Muscle of leg (tissue), 3 donors: ENCODE measurements at regions not wholly inside any gene's neighbourhood (a gene's known extent, or its start where the extent isn't known, plus 50 kb on each side); places are given as distances from the start of the nearest gene placed in this dataset.

Experiments used
- DNase-seq: peaks from one replicate; pipeline ENCODE4 v3.0.0; 2013
- H3K27ac ChIP-seq: one replicate; pipeline ENCODE4 v1.5.1; 2013; ENCODE audit warnings: mild to moderate bottlenecking, low read length, control low read depth
- H3K27me3 ChIP-seq: one replicate; pipeline ENCODE4 v1.6.1; 2013; ENCODE audit warnings: low read length; ENCODE audit not compliant: control insufficient read depth, insufficient read depth
- H3K36me3 ChIP-seq: one replicate; pipeline ENCODE4 v1.6.1; 2013; ENCODE audit warnings: low read length; ENCODE audit not compliant: control insufficient read depth, insufficient read depth
- H3K4me1 ChIP-seq: one replicate; pipeline ENCODE4 v1.6.1; 2013; ENCODE audit warnings: low read length; ENCODE audit not compliant: control insufficient read depth, insufficient read depth
- H3K4me3 ChIP-seq: one replicate; pipeline ENCODE4 v1.5.1; 2013; ENCODE audit warnings: low read length, control low read depth
- H3K9me3 ChIP-seq: replicated peaks from 2 replicates; pipeline ENCODE4 v1.6.1; 2013; ENCODE audit warnings: low read depth, low read length; ENCODE audit not compliant: control insufficient read depth
- WGBS: methylation state at CpG from one replicate; pipeline ENCODE4 v1.1.5; 2013; ENCODE audit warnings: missing lambda C conversion rate; ENCODE audit not compliant: insufficient coverage; 5-methylcytosine and 5-hydroxymethylcytosine counted together

DNA sequence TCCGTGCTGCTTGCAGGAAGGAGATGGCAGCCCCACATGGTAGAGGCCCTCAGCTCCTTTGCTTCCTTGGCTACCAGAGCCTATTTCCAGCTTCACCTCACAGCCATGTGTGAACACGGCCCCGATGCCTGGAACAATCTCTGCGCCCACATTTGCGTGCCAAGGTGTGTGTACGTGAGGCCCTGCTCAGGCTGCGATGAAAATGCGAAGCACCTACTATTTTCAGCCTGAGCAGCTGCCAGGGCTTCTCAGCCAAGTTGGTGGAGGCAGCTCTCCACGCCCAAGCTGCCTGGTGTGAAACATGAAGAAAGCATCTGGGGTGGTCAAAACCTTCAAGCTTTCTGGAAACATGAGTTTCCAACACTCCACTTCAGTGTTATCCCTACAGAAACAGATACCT is 177.8 kb upstream of the EGLN3 start:
- Histone ChIP-seq H3K27ac (peak overlapping the region; percentile 52), H3K9me3 (no peaks in the 10 kb centered on the region), H3K27me3 (no peaks in the 10 kb centered on the region), H3K4me3 (no peak overlapping the region), H3K4me1 (peaks cover 36% of the 10 kb centered on the region), H3K36me3 (no peaks in the 10 kb centered on the region)
- peak; percentile 45 for DNase-seq
- WGBS = 86% methylated on average over 8 of the region's 9 CpGs

- WGBS = no CpG with 5 or more reads among the region's 4 CpGs
- H3K9me3 ChIP-seq = no peaks in the 10 kb centered on the region
- no peaks in the 10 kb centered on the region for H3K27me3 ChIP-seq
- DNase-seq = no peak
- no peak overlapping the region for H3K27ac ChIP-seq
- H3K4me3 ChIP-seq = no peak overlapping the region
- no peaks in the 10 kb centered on the region for H3K36me3 ChIP-seq
- H3K4me1 ChIP-seq = peaks cover 36% of the 10 kb centered on the region
These were observed 175.7 kb upstream of the EGLN3 start for GRCh38 chr14:34126586-34126985.

- H3K4me3 ChIP-seq = no peak overlapping the region
- no peaks in the 10 kb centered on the region for H3K27me3 ChIP-seq
- no peak for DNase-seq
- H3K4me1 ChIP-seq = peaks cover 16% of the 10 kb centered on the region
- WGBS = 80% methylated on average over 2 of the region's 4 CpGs
- no peaks in the 10 kb centered on the region for H3K9me3 ChIP-seq
- H3K27ac ChIP-seq = no peak overlapping the region
- H3K36me3 ChIP-seq = no peaks in the 10 kb centered on the region
These were observed 173.7 kb upstream of the EGLN3 start for GRCh38 chr14:34124585-34124984.

GRCh38 chr14:34122650-34123049 is 171.8 kb upstream of the EGLN3 start:
- Histone ChIP-seq H3K27me3 (no peaks in the 10 kb centered on the region), H3K27ac (no peak overlapping the region), H3K4me1 (peaks cover 2% of the 10 kb centered on the region), H3K4me3 (no peak overlapping the region), H3K36me3 (no peaks in the 10 kb centered on the region), H3K9me3 (no peaks in the 10 kb centered on the region)
- no peak for DNase-seq
- WGBS = no CpG with 5 or more reads among the region's 1 CpG

DNA sequence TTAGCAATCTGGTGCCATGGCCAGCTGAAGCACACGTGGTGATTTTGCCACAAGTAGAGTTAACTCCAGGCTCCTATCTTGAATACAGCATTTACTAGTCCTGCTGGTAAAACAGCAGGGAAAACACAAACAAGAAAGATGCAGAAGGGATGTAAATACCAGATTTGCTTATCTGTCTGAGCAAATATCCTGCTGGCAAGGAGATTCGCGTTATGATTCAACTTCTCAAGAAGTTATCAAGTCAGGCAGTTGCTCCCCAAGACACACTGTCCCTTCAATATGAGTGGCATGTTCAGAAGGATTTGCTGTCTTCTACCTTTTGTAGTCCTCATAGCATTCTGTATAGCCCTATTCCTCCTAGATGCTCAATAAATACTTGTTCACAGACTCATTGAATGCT is 171.2 kb upstream of the EGLN3 start:
- WGBS = 100% methylated on average over 1 of the region's 3 CpGs
- Histone ChIP-seq H3K27me3 (no peaks in the 10 kb centered on the region), H3K9me3 (no peaks in the 10 kb centered on the region), H3K4me3 (no peak overlapping the region), H3K4me1 (no peaks in the 10 kb centered on the region), H3K36me3 (no peaks in the 10 kb centered on the region), H3K27ac (no peak overlapping the region)
- no peak for DNase-seq

- WGBS = 66% methylated on average over 3 of the region's 3 CpGs
- no peak overlapping the region for H3K4me3 ChIP-seq
- H3K4me1 ChIP-seq = no peaks in the 10 kb centered on the region
- DNase-seq = no peak
- H3K27me3 ChIP-seq = no peaks in the 10 kb centered on the region
- H3K36me3 ChIP-seq = no peaks in the 10 kb centered on the region
- H3K9me3 ChIP-seq = peaks cover 5% of the 10 kb centered on the region
- H3K27ac ChIP-seq = no peak overlapping the region
These were observed 169.5 kb upstream of the EGLN3 start for GRCh38 chr14:34120185-34120977.

GRCh38 chr14:34119107-34119858 is 168.4 kb upstream of the EGLN3 start:
- Histone ChIP-seq H3K36me3 (no peaks in the 10 kb centered on the region), H3K4me1 (no peaks in the 10 kb centered on the region), H3K4me3 (no peak overlapping the region), H3K27ac (no peak overlapping the region), H3K27me3 (no peaks in the 10 kb centered on the region), H3K9me3 (peaks cover 5% of the 10 kb centered on the region)
- DNase-seq = no peak
- 69% methylated on average over 2 of the region's 5 CpGs for WGBS

GRCh38 chr14:34113991-34114390 is 163.1 kb upstream of the EGLN3 start:
- no peaks in the 10 kb centered on the region for H3K36me3 ChIP-seq
- H3K4me3 ChIP-seq = no peak overlapping the region
- H3K27me3 ChIP-seq = no peaks in the 10 kb centered on the region
- peaks cover 3% of the 10 kb centered on the region for H3K4me1 ChIP-seq
- H3K9me3 ChIP-seq = peaks cover 5% of the 10 kb centered on the region
- DNase-seq = no peak
- no peak overlapping the region for H3K27ac ChIP-seq

GRCh38 chr14:34113005-34113511 is 162.2 kb upstream of the EGLN3 start:
- Histone ChIP-seq H3K4me3 (no peak overlapping the region), H3K36me3 (no peaks in the 10 kb centered on the region), H3K27me3 (no peaks in the 10 kb centered on the region), H3K27ac (no peak overlapping the region), H3K4me1 (peaks cover 3% of the 10 kb centered on the region), H3K9me3 (peaks cover 5% of the 10 kb centered on the region)
- peak; percentile 35 for DNase-seq
- no CpG with 5 or more reads among the region's 5 CpGs for WGBS

DNA sequence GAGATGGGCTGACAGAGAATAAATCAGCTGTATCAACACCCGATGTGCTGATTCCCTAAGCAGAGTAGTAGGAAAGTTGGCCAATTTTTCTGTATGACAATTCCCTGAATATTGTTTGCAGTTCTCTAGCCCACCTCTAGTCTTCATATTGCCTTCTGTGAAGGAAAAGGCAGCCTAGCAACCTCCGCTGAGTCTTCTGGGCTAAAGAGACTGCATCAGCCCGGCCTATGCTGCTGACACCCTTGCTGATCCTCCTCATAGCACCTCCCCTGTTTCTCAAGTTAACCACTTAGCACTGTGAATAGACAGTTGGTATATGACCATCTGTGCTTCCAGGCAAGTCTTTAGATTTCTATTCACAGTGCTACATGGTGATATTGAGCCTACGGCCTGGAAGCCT is 161.1 kb upstream of the EGLN3 start:
- peaks cover 3% of the 10 kb centered on the region for H3K4me1 ChIP-seq
- H3K36me3 ChIP-seq = no peaks in the 10 kb centered on the region
- no peak for DNase-seq
- H3K9me3 ChIP-seq = peaks cover 5% of the 10 kb centered on the region
- H3K27ac ChIP-seq = no peak overlapping the region
- no CpG with 5 or more reads among the region's 4 CpGs for WGBS
- no peak overlapping the region for H3K4me3 ChIP-seq
- no peaks in the 10 kb centered on the region for H3K27me3 ChIP-seq
